Mesothelial cell of epicardium (in vitro differentiated cells): ENCODE measurements at regions not wholly inside any gene's neighbourhood (a gene's known extent, or its start where the extent isn't known, plus 50 kb on each side); places are given as distances from the start of the nearest gene placed in this dataset.

Source experiments
- DNase-seq, 2 experiments: peaks; one replicate each; pipeline ENCODE4 v3.0.0; 2021; ENCODE audit warnings: low spot score in 2 of 2; ENCODE audit not compliant: unreplicated experiment in 2 of 2
- H3K27ac Mint-ChIP-seq: 2 replicates; pipeline ENCODE4 v1.8.0; 2021; ENCODE audit warnings: mixed read lengths
- H3K27me3 Mint-ChIP-seq: 2 replicates; pipeline ENCODE4 v1.8.0; 2021; ENCODE audit warnings: low read depth, mixed read lengths
- H3K36me3 Mint-ChIP-seq: 2 replicates; pipeline ENCODE4 v1.8.0; 2021; ENCODE audit warnings: mixed read lengths
- H3K4me1 Mint-ChIP-seq: 2 replicates; pipeline ENCODE4 v1.8.0; 2021; ENCODE audit warnings: mixed read lengths
- H3K4me3 Mint-ChIP-seq: 2 replicates; pipeline ENCODE4 v1.8.0; 2021; ENCODE audit warnings: mild to moderate bottlenecking, moderate library complexity, mixed read lengths
- H3K9me3 Mint-ChIP-seq: 2 replicates; pipeline ENCODE4 v1.8.0; 2021; ENCODE audit warnings: mixed read lengths
- TF ChIP-seq, protein P1 (sequence below): fragments of 200-600 bp; sonication (generic); IDR thresholded peaks from one replicate; pipeline ENCODE4 v1.5.0; 2021; ENCODE audit warnings: antibody characterized with exemption; ENCODE audit not compliant: unreplicated experiment

DNA sequence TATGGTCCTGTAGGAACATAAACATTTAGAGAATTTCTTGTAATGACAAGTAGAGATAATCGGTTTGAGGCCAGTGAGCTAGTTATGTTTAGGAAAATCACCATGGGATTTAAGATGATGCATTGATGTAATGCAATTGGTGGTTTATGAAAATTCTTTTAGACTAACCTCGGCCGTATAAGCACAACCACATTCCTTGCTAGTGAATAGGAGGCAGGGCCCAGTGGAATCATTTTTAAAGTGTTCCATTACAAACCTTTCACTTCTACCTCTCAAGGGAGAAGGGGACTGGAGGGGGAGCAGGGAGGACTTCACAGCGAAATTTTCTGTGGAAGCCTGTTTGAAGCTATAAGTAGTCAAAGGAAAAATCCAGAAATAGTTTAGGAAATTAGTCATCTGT, 71.8 kb upstream of the NFIL3 start:
- H3K27ac Mint-ChIP-seq, result peak overlapping the region; percentile 95
- no peaks in the 10 kb centered on the region for H3K27me3 Mint-ChIP-seq
- TF ChIP-seq, protein P1, sequence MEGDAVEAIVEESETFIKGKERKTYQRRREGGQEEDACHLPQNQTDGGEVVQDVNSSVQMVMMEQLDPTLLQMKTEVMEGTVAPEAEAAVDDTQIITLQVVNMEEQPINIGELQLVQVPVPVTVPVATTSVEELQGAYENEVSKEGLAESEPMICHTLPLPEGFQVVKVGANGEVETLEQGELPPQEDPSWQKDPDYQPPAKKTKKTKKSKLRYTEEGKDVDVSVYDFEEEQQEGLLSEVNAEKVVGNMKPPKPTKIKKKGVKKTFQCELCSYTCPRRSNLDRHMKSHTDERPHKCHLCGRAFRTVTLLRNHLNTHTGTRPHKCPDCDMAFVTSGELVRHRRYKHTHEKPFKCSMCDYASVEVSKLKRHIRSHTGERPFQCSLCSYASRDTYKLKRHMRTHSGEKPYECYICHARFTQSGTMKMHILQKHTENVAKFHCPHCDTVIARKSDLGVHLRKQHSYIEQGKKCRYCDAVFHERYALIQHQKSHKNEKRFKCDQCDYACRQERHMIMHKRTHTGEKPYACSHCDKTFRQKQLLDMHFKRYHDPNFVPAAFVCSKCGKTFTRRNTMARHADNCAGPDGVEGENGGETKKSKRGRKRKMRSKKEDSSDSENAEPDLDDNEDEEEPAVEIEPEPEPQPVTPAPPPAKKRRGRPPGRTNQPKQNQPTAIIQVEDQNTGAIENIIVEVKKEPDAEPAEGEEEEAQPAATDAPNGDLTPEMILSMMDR, result no peak
- H3K36me3 Mint-ChIP-seq, result no peaks in the 10 kb centered on the region
- no peak overlapping the region for H3K4me3 Mint-ChIP-seq
- peaks cover 5% of the 10 kb centered on the region for H3K9me3 Mint-ChIP-seq
- H3K4me1 Mint-ChIP-seq, result peaks cover 31% of the 10 kb centered on the region
- DNase-seq, result no peak

DNA sequence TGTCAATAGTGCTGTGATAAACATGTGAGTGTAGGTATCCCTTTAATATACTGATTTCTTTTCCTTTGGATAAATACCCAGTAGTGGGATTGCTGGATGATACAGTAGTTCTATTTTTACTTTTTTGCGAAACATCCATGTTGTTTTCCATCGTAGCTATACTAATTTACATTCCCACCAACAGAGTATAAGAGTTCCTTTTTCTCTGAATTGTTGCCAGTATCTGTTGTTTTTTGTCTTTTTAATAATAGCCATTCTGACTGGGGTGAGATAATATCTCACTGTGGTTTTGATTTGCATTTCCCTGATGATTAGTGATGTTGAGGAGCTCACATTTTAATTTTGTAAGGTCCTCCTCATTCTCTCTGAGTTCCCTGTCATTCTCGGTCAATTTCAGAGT, 71.1 kb upstream of the NFIL3 start:
- Mint-ChIP-seq H3K4me3 (no peak overlapping the region), H3K9me3 (peaks cover 5% of the 10 kb centered on the region)

DNA sequence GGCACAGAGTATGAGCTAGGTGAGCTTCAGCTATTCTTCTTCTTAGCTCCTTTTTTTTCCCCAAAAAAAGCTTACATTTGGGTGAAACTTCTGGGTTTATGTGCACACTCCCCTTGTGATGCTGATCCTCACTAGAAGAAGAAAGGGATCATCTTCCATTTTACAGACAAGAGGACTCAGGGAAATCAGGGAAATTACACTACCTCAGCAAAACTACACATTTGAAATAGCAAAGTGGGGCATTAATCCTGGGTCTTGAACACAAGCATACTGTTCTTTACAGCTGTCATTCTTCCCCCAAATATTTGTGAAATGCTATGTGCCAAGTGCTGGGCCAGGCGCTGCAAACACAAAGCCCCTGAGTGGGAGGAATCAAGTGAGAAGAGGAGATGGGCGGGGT, 68.6 kb upstream of the NFIL3 start:
- no peak overlapping the region for H3K27ac Mint-ChIP-seq
- H3K9me3 Mint-ChIP-seq, result peaks cover 5% of the 10 kb centered on the region
- H3K36me3 Mint-ChIP-seq, result no peaks in the 10 kb centered on the region
- no peaks in the 10 kb centered on the region for H3K27me3 Mint-ChIP-seq
- H3K4me1 Mint-ChIP-seq, result peaks cover 22% of the 10 kb centered on the region
- DNase-seq, result no peak
- TF ChIP-seq, protein P1, result no peak
- no peak overlapping the region for H3K4me3 Mint-ChIP-seq

More for the DNA sequence above, 71.1 kb upstream of the NFIL3 start:
- no peaks in the 10 kb centered on the region for H3K27me3 Mint-ChIP-seq
- H3K27ac Mint-ChIP-seq, result peak overlapping the region; percentile 95
- DNase-seq, result no peak
- peaks cover 31% of the 10 kb centered on the region for H3K4me1 Mint-ChIP-seq
- TF ChIP-seq, protein P1, result no peak
- H3K36me3 Mint-ChIP-seq, result no peaks in the 10 kb centered on the region

DNA sequence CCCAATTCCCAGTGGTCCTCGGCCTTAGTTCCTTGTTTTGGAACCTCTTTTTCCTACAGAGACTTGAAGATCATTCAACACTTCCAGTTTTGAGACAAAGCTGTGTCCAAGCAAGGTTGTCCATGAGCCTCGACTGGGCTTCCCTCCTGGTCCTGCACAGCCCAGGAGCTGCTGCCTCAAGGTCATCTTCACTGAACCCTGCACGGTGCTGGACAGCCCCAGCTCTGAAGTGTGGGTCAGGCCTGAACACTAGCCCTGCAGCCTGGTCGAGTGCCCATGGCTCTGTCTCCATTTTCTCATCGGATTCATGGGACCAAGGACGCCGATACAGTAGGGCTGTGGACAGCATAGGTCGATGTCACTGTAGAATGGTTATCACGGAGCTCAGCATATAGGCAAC, 68.0 kb upstream of the NFIL3 start:
- no peaks in the 10 kb centered on the region for H3K27me3 Mint-ChIP-seq
- no peak for DNase-seq
- peaks cover 5% of the 10 kb centered on the region for H3K9me3 Mint-ChIP-seq
- H3K36me3 Mint-ChIP-seq, result no peaks in the 10 kb centered on the region
- peaks cover 17% of the 10 kb centered on the region for H3K4me1 Mint-ChIP-seq
- no peak overlapping the region for H3K27ac Mint-ChIP-seq
- H3K4me3 Mint-ChIP-seq, result no peak overlapping the region
- TF ChIP-seq, protein P1, result no peak

DNA sequence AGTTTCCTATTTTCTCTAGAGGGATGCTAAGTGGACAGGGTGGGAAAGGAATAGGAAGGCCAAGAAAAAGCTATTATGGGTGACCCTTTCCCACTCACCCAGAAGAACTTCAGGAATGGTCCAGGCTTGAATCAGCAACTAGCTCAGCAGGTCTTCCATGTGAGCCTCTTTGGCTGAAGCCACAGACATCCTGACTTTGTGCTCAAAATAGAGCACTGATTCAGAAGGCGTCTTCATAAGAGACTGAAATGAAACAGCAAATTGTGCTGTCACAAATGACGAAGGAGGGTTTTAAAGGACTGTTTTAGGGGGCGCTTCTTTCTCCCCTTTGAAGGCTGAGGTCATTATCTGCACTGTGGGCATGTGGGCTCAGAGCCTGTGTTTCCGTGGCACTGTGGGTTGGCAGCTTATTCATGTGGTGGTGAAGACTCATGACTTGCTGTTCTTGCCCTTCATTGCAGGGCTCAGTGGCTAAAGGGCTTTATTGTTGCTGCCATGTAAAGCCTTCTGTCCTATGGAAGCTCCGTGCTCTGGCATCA, 65.8 kb upstream of the NFIL3 start:
- Mint-ChIP-seq H3K4me1 (no peaks in the 10 kb centered on the region), H3K36me3 (no peaks in the 10 kb centered on the region), H3K27me3 (no peaks in the 10 kb centered on the region), H3K27ac (no peak overlapping the region), H3K9me3 (peaks cover 2% of the 10 kb centered on the region), H3K4me3 (no peak overlapping the region)
- TF ChIP-seq, protein P1, result no peak
- DNase-seq, result no peak

DNA sequence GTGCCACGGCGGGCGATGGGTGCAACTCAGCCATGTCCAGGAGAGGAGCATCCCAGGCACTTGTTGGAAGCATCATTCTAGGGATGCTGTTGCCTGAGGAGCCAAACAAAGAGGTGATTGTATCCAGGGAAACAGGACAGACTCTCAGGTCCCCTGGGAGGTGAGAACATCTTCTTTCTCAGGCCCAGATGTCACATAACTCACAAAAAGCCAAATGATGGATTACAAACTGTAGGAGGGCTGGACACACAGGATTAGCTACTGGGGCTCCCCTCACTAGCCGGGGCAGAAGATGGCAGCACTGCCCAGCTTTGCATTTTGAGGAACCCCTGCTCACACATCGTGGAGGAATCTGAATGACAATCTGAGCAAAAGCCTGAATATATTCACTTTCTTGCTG, 64.7 kb upstream of the NFIL3 start:
- Mint-ChIP-seq H3K27me3 (no peaks in the 10 kb centered on the region), H3K4me1 (no peaks in the 10 kb centered on the region), H3K36me3 (no peaks in the 10 kb centered on the region), H3K9me3 (no peaks in the 10 kb centered on the region), H3K27ac (no peak overlapping the region), H3K4me3 (no peak overlapping the region)
- no peak for DNase-seq
- TF ChIP-seq, protein P1, result no peak
